ENCODE measurements at regions not wholly inside any gene's neighbourhood (a gene's known extent, or its start where the extent isn't known, plus 50 kb on each side); places are given as distances from the start of the nearest gene placed in this dataset.

DNA sequence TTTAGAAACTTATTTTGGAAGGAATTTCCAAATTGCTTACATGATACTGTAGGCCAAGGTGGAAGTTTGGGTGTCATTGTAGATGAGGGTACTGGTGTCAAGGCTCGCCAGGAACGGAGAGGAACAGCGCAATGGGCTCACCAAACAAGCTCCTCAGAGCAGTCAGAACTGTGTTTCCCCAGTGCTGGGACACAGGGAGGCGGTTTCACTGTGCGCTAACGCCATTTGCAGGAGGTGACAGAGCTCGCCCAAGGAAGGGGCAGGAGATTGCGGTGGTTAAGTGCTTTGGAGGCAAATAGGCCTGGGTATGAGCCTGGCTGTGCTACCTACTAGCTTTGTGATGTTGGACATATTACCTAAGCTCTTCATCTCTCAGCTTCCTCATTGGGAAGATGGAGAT, 57.3 kb downstream of the HHEX start:
- H3K9ac ChIP-seq = no peak overlapping the region
- no peaks in the 10 kb centered on the region for H4K20me1 ChIP-seq (ENCODE audit: insufficient read depth)
- no peak overlapping the region for H2AFZ ChIP-seq (ENCODE audit: low read depth)
- H3K4me3 ChIP-seq (IDR thresholded peaks at IDR 0.05; ENCODE audit: insufficient read depth, low read depth, low read length) = no peak overlapping the region
- no peaks in the 10 kb centered on the region for H3K36me3 ChIP-seq (ENCODE audit: insufficient read depth)
- H3K79me2 ChIP-seq (ENCODE audit: insufficient read depth, low read depth) = no peaks in the 10 kb centered on the region
- H3K4me1 ChIP-seq (ENCODE audit: low read depth, poor library complexity, severe bottlenecking) = peaks cover 30% of the 10 kb centered on the region
- H3K4me2 ChIP-seq = no peak overlapping the region
- H3K27ac ChIP-seq = no peak overlapping the region
- H3K27me3 ChIP-seq (ENCODE audit: insufficient read depth, low read depth) = no peaks in the 10 kb centered on the region
- TF ChIP-seq, protein P1, sequence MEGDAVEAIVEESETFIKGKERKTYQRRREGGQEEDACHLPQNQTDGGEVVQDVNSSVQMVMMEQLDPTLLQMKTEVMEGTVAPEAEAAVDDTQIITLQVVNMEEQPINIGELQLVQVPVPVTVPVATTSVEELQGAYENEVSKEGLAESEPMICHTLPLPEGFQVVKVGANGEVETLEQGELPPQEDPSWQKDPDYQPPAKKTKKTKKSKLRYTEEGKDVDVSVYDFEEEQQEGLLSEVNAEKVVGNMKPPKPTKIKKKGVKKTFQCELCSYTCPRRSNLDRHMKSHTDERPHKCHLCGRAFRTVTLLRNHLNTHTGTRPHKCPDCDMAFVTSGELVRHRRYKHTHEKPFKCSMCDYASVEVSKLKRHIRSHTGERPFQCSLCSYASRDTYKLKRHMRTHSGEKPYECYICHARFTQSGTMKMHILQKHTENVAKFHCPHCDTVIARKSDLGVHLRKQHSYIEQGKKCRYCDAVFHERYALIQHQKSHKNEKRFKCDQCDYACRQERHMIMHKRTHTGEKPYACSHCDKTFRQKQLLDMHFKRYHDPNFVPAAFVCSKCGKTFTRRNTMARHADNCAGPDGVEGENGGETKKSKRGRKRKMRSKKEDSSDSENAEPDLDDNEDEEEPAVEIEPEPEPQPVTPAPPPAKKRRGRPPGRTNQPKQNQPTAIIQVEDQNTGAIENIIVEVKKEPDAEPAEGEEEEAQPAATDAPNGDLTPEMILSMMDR (conservative IDR thresholded peaks at IDR 0.05; ENCODE audit: low read depth, low read length) = no peak

DNA sequence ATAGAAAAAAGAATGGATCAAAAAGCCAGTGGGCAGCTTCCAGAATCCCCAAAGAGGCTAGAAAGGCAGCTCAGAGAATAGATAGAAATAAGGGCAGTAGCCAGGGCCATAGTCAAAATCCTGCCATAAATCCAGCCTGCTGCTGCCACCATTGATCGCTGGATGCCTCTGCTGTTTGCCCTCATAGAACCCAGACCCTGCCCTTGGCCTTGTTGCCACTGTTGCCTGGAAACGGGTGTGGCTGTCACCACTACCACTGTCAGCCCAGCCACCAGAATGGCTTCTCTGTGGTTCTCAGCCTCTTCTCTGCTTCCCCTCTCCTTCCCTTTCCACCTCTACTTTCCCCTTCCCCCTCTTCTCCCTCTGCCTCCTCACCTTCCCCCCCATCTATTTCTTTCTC, 57.8 kb downstream of the HHEX start:
- TF ChIP-seq, protein P1 (conservative IDR thresholded peaks at IDR 0.05; ENCODE audit: low read depth, low read length) = no peak
- no peak overlapping the region for H3K4me3 ChIP-seq (IDR thresholded peaks at IDR 0.05; ENCODE audit: insufficient read depth, low read depth, low read length)
- H3K36me3 ChIP-seq (ENCODE audit: insufficient read depth) = no peaks in the 10 kb centered on the region
- H3K79me2 ChIP-seq (ENCODE audit: insufficient read depth, low read depth) = no peaks in the 10 kb centered on the region
- no peak overlapping the region for H2AFZ ChIP-seq (ENCODE audit: low read depth)
- H3K4me2 ChIP-seq = no peak overlapping the region
- peaks cover 24% of the 10 kb centered on the region for H3K4me1 ChIP-seq (ENCODE audit: low read depth, poor library complexity, severe bottlenecking)
- H3K27me3 ChIP-seq (ENCODE audit: insufficient read depth, low read depth) = no peaks in the 10 kb centered on the region
- no peak overlapping the region for H3K9ac ChIP-seq
- H4K20me1 ChIP-seq (ENCODE audit: insufficient read depth) = no peaks in the 10 kb centered on the region
- no peak overlapping the region for H3K27ac ChIP-seq

DNA sequence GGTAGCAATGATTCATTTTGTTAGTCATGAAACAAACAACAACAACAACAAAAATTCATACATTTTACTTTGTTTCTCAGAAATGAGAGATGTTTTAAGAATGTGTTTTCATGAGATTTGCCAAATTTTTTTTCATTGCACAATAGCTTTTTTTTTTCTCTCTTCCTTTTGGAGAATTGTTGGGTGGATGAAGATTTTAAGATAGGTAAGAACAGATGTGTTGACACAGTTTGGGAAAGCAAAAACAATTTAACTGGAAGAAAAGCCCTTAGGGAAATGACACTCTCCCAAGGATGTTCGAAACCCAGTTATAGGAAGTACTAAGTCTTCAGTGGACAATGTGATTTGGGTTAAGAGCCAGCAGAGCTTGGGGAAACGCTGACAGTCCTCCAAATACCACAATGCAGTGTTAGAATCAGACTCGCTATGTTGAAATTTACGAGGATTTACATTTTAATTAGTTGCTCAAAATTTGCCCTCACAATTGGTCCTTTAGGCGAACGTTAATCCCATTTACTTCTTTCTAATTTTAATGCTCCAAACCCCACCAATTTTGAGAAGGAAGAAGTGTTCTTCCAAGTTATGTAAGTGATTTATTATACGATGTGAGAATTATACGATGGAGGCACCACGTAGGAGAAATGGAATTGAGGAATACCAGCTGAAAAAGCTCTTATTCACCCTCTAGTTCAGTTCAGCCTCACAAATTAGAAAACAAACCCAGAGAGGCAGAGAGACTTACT, 61.2 kb downstream of the HHEX start:
- H3K79me2 ChIP-seq (ENCODE audit: insufficient read depth, low read depth) = no peaks in the 10 kb centered on the region
- peaks cover 12% of the 10 kb centered on the region for H3K4me1 ChIP-seq (ENCODE audit: low read depth, poor library complexity, severe bottlenecking)
- H4K20me1 ChIP-seq (ENCODE audit: insufficient read depth) = no peaks in the 10 kb centered on the region
- no peak overlapping the region for H3K4me3 ChIP-seq (IDR thresholded peaks at IDR 0.05; ENCODE audit: insufficient read depth, low read depth, low read length)
- no peaks in the 10 kb centered on the region for H3K36me3 ChIP-seq (ENCODE audit: insufficient read depth)
- no peak overlapping the region for H2AFZ ChIP-seq (ENCODE audit: low read depth)
- H3K4me2 ChIP-seq = no peak overlapping the region
- TF ChIP-seq, protein P1 (conservative IDR thresholded peaks at IDR 0.05; ENCODE audit: low read depth, low read length) = no peak
- no peaks in the 10 kb centered on the region for H3K27me3 ChIP-seq (ENCODE audit: insufficient read depth, low read depth)
- H3K9ac ChIP-seq = no peak overlapping the region
- no peak overlapping the region for H3K27ac ChIP-seq

DNA sequence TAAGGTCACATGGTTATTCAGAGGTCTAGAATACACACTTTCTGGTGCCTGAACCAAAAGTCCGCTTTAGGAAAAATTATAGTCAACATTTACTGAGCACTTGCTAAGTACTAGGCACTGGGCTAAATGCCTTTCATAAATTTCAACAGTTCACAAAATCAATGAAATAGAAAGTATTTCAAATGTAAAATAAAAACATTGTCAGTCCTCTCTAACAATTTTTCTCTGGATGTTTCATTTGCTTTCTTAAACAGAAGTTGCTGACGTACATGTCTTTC, 61.7 kb downstream of the HHEX start:
- H3K4me2 ChIP-seq = no peak overlapping the region
- TF ChIP-seq, protein P1 (conservative IDR thresholded peaks at IDR 0.05; ENCODE audit: low read depth, low read length) = no peak
- no peak overlapping the region for H3K27ac ChIP-seq
- H4K20me1 ChIP-seq (ENCODE audit: insufficient read depth) = no peaks in the 10 kb centered on the region
- H3K27me3 ChIP-seq (ENCODE audit: insufficient read depth, low read depth) = no peaks in the 10 kb centered on the region
- H3K4me3 ChIP-seq (IDR thresholded peaks at IDR 0.05; ENCODE audit: insufficient read depth, low read depth, low read length) = no peak overlapping the region
- no peaks in the 10 kb centered on the region for H3K79me2 ChIP-seq (ENCODE audit: insufficient read depth, low read depth)
- no peak overlapping the region for H3K9ac ChIP-seq
- no peaks in the 10 kb centered on the region for H3K36me3 ChIP-seq (ENCODE audit: insufficient read depth)
- no peak overlapping the region for H2AFZ ChIP-seq (ENCODE audit: low read depth)
- H3K4me1 ChIP-seq (ENCODE audit: low read depth, poor library complexity, severe bottlenecking) = peaks cover 16% of the 10 kb centered on the region

Measured in KMS-11 (cell line).